GM19324 (cell line): ENCODE measurements at regions not wholly inside any gene's neighbourhood (a gene's known extent, or its start where the extent isn't known, plus 50 kb on each side); places are given as distances from the start of the nearest gene placed in this dataset.
"Not testable (repeated sequence)": the region's sequence is repeated elsewhere in the genome, so short reads cannot be mapped to it uniquely, and the experiment has no call there.

Source experiments
- ATAC-seq: cut with Tn5 transposase; IDR thresholded peaks from one replicate; pipeline ENCODE4 v1.9.1; 2021; ENCODE audit warnings: mild to moderate bottlenecking, moderate library complexity; ENCODE audit not compliant: unreplicated experiment, low FRiP score

DNA sequence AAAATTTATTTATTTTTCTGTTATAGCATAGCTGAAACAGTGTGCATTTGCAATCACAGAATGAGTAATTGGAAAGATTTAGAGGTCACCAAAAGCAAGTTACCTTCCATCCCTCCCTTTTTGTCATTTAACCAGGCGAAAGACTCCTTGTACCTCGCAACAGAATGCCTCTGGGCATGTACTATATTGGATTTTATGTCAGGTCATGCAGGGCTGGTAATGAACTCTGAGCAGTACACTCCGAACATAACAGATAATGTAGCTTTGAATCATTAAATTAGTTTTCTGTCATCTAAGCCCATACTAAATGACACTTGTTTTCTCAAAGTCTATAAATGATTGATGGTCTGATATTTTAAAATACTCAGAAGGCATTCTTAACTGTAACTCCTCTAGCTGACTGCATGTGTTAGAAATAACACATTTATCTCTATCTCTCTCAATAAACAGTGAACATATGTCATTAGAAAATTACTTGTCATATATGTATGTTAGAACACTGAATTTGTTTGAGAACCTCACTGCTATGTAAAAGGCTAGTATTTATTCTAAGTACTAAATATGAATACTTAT, 541.2 kb downstream of the CDH10 start:
- ATAC-seq = no peak

- no peak for ATAC-seq
These were observed 534.7 kb downstream of the CDH10 start for GRCh38 chr5:24110004-24110615.

DNA sequence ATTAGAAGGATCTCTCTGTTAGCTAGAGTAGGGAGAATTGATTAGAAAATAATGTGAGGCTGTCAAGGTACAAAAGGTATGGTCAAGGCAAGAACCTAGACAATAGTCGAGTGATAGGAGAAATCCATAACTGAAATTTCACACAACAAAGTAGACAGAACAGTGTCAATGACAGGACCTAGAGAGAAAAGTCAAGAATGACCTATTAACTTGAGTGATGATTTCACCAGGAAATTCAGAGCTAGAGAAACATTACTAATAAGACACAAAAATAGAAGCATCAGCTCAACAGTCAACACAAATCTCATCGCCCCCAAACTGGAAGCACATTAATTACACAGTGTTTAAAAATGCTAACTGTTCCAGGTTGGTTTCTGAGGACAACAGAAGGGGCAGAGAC, 532.4 kb downstream of the CDH10 start:
- ATAC-seq = no peak

GRCh38 chr5:24118351-24118750, 526.4 kb downstream of the CDH10 start:
- ATAC-seq = no peak

GRCh38 chr5:24135536-24135935, 509.2 kb downstream of the CDH10 start:
- ATAC-seq = no peak

- no peak for ATAC-seq
These were observed 503.7 kb downstream of the CDH10 start for GRCh38 chr5:24141046-24141445.

DNA sequence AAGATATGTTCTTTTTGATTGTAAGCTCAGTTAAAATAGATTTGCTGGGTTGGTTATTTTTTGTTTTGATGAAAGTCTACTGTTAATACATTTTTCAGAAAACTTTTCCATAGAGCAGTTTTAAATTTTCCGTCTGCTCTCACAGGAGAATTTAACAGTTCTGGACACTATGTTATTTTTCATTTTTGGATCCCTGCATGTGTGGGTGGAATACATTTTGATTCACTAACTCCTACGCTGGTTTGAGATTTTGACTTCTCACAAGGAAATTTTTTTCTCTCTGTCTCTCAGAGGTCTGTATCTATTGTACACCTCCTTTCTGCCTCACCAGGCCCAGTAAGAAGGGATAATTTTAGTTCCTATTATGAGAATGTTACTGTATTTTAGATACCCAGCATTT, 502.4 kb downstream of the CDH10 start:
- ATAC-seq = no peak

DNA sequence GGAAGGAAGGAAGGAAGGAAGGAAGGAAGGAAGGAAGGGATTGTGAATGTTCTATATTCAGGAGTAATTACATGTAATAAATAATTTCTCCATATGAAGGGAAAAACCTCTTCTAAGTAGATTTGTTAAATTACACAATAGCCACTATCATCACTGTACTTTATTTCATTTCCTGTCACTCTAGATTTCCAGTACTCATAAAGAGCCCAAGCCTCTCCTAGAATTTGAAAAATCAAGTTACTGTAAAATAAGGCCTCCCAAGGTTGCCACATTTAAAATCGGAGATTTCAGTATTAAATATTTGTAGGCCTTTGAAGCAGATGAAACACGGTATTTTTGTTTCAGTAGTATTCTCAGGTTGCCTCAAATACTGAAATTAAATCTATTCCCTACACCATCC, 499.0 kb downstream of the CDH10 start:
- ATAC-seq = no peak

DNA sequence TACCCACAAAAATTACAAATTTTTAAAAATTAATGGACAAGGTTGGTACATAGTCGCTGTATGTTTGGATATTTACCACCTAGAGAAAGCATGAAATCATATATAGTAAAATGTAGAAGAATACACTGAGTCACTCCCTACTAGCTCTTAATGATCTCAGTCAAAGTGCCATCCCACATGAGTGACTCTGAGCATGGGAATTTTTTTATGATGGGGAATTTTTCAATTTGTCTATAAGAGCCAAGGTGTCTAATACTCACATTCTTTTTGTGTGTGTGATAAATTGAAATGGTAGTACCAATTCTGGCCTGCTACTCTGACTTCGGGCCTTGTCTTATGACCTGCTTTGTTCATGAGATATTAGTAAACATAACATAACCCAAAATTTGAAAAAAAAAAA, 483.2 kb downstream of the CDH10 start:
- ATAC-seq = no peak

GRCh38 chr5:24162343-24162742, 482.4 kb downstream of the CDH10 start:
- ATAC-seq = no peak

GRCh38 chr5:24163091-24163490, 481.7 kb downstream of the CDH10 start:
- no peak for ATAC-seq

- no peak for ATAC-seq
These were observed 477.0 kb downstream of the CDH10 start for GRCh38 chr5:24167806-24168205.

GRCh38 chr5:24170026-24170425, 474.8 kb downstream of the CDH10 start:
- no peak for ATAC-seq

GRCh38 chr5:24170930-24171329, 473.8 kb downstream of the CDH10 start:
- ATAC-seq = not testable (repeated sequence)

- ATAC-seq = no peak
These were observed 467.0 kb downstream of the CDH10 start for GRCh38 chr5:24177821-24178220.

GRCh38 chr5:24183981-24184380, 460.8 kb downstream of the CDH10 start:
- ATAC-seq = no peak

DNA sequence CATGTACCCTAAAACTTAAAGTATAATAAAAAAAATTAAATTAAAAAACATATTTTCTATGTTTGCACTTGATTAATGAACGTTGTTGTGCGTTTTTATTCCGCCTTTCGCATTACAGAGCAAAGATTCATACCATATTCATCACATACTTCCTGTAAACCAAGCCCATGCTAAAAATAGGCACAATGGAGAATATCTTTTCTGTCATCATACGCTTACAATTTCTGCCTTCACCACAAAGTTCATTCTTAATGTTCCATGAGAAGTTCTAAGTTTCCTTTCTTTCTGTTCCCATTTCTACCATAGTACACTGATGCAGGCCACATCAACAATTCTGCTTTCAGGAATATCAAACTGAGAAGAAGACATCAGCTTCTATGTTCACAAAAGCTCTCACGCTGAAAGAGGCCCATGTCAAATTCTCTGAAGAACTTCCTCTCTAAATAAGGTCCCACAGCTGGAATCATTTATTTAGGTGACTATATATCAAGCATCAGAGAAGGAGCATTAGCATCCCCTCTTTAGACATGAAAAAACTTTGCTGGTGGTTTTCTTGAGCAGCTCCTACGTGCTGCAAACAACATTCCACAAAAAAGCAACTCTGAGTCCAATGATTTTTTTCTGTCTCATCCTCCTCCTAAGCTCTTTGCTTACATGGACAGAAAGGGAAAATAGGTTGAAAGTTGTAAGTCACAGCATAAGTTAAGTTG, 456.4 kb downstream of the CDH10 start:
- ATAC-seq = no peak

GRCh38 chr5:24196789-24197188, 448.0 kb downstream of the CDH10 start:
- no peak for ATAC-seq

DNA sequence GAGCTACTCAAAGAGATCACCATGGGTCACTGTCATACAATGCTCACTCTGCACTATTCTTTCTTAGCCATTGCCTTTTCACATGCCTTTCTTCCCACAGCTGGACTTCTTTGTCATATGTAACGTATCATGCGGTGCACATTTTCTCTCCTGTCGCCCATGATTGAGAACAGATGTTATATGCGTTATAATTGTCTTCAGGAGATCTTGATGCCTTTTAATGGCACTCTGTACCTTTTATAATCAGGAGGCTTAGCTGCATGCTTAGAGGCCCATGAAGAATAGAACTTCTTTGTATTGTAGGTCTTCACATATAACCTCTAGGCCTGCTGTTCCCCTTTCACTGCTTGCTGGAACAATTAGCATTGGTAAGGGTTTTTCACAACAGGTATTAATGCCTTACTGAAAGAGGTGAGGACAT, 436.1 kb downstream of the CDH10 start:
- no peak for ATAC-seq

DNA sequence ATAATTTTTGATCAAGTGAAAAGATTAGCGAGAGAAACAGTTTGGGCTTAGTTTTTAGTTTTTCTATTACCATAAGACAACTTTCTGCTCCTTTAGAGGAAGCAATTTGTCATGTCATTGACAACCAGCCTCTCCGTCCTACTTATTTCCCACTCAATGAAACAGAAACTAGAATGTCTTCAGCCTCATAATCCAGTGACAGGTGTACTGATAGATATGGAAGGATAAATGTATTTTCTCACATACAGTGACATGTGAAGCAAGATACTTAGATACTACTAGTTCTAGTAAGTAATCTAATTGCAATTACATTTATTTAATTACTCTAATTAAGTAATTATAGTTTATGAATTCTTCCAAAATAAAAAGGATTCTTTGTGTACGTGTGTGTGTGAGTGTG, 429.7 kb downstream of the CDH10 start:
- ATAC-seq = no peak

DNA sequence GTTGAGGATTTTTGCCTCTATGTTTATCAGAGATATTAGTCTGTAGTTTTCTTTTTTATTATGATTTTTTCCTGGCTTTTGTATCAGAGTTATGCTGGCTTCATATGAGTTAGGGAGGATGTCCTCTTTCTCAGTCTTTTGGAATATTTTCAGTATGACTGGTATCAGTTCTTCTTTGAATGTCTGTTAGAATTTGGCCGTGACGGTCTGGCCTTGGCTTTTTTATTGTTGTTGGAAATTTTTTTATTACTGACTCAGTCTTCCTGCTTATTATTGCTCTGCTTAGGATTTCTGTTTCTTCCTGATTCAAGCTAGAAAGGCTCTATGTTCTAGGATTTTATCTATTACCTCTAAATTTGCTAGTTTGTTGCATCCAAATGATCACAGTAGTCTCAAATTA, 421.9 kb downstream of the CDH10 start:
- ATAC-seq = no peak

DNA sequence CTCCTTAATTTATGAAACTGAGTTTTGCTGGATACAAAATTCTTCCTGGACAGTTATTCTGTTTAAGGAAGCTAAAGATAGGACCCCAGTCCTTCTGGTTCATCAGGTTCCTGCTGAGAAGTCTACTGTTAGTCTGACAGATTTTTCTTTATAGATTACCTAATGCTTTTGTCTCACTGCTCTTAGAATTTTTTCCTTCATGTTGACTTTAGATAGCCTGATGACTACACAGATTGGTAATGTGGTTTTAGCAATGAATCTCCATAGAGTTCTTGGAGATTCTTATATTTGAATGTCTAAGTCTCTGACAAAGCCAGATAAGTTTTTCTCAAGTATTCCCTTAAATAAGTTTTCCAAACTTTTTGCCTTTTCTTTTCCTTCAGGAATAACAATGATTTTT, 419.7 kb downstream of the CDH10 start:
- no peak for ATAC-seq
